Coronary artery (tissue), 2 donors: ENCODE measurements at regions not wholly inside any gene's neighbourhood (a gene's known extent, or its start where the extent isn't known, plus 50 kb on each side); places are given as distances from the start of the nearest gene placed in this dataset.

ENCODE experiments used
- DNase-seq: peaks from one replicate; pipeline ENCODE4 v3.0.0-alpha.2; 2017; ENCODE audit warnings: low spot score
- H3K27ac ChIP-seq, 2 donors: fragments of 200-600 bp; sonication (generic); one replicate each; pipeline ENCODE4 v1.5.1; 2016 to 2019
- H3K4me3 ChIP-seq: fragments of 200-600 bp; sonication (generic); 2 replicates; pipeline ENCODE4 v1.5.1; 2016; ENCODE audit warnings: mild to moderate bottlenecking, moderate library complexity
- TF ChIP-seq, protein P1 (sequence below): fragments of 200-600 bp; sonication (generic); IDR thresholded peaks from one replicate; pipeline ENCODE4 v1.5.1; 2019; ENCODE audit warnings: antibody characterized with exemption

DNA sequence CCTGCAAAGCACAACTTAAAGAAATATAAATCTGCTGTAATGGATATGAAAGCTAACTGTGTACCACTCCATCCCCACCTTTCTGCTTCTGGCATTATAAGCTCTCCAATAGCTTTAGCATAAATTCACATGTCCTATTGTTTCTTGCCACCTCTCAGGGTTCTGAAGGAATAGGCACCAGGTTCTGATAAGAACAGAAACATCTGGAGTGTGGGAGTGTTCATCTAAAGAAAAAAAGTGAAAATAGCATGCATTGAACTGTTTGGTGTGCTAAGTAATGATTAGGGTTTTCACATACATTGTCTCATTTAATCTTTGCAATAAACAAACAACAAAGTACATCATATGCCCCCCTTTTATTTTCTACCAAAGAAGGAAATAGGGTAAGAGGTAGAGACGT, 72.3 kb downstream of the FAM76B start:
- no peak for DNase-seq
- Histone ChIP-seq H3K4me3 (no peak overlapping the region), H3K27ac (no peak overlapping the region)
- TF ChIP-seq, protein P1, sequence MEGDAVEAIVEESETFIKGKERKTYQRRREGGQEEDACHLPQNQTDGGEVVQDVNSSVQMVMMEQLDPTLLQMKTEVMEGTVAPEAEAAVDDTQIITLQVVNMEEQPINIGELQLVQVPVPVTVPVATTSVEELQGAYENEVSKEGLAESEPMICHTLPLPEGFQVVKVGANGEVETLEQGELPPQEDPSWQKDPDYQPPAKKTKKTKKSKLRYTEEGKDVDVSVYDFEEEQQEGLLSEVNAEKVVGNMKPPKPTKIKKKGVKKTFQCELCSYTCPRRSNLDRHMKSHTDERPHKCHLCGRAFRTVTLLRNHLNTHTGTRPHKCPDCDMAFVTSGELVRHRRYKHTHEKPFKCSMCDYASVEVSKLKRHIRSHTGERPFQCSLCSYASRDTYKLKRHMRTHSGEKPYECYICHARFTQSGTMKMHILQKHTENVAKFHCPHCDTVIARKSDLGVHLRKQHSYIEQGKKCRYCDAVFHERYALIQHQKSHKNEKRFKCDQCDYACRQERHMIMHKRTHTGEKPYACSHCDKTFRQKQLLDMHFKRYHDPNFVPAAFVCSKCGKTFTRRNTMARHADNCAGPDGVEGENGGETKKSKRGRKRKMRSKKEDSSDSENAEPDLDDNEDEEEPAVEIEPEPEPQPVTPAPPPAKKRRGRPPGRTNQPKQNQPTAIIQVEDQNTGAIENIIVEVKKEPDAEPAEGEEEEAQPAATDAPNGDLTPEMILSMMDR: no peak

DNA sequence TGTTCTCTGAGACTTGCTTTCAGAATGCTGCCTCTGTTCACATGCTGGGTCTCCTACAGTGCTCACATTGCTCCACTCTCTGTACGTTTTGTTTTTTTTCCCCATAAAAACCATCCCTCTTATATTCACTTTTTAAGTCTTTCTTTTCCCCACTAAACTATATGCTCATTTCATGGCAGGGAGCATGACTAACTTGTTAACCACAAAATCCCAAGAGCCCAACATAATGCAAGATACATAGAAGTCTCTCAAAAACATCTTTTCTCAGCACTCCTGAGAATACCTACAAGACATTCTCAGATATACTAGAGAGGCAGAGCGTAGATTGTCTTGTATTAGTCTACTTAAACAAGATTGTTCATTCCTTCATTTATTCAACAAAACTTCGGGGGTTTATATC, 73.3 kb downstream of the FAM76B start:
- Histone ChIP-seq H3K4me3 (no peak overlapping the region), H3K27ac (no peak overlapping the region)
- TF ChIP-seq, protein P1: no peak
- no peak for DNase-seq

DNA sequence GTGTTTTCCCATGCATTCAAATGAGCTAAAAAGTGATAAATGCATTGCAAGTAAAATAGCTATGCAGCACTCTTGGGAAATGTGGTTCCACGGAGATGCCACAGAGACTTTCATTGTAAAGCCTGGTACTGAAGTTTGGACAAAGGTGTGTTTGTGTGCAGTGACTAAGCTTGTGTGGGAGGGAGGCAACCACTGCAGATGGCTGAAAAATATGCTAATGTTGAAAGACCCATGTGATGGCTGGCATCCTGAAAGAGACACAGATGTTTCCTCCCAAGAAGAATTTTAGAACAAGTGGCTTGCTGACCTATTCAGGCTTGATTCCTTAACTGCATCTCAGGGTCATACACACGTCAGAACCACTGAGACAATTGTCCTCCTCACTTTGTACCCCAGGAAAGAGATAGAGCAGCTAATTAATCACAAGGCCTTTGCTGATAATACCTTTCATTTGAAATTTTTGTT, 73.8 kb downstream of the FAM76B start:
- Histone ChIP-seq H3K4me3 (no peak overlapping the region), H3K27ac (no peak overlapping the region)
- no peak for DNase-seq
- TF ChIP-seq, protein P1: no peak

DNA sequence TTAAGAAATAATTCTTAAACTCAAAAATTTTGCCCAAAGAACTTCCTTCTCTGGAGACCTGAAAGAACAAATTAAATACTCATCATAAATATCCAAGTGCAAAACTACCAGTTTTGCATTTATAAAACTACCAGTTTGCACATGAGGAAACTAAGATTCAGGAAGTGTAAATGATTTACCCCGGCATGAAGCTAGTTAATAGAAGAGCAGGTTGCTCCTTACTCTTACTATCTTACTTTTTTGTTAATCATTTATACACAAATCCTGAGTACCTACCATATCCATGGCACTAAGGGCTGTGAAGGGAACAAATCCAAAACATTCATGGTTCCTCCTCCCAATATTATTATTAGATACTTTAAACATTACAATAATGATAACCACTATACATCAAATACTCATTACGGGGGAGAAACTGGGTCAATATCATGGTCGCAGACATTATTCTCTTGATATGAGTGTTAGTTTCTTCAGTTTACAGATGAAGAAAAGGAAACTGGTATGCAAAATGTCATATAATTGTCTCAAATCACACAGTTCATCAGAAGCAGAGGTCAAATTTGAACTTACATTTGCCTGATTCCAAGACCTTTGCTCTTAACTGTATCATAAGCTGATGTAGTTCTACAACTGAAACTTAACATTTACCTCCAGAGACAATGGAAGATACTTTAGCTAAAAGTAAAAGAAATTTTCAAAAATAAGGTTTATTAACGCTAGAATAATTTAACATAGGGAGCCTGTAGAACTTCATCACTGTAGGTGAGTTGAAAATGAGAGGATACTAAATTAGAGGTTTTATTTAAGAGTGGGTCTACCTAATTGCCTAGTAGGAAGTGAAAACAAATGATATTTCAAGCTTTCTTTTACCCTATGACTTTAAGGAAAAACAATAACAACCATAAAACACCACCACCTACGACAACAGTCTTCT, 74.5 kb downstream of the FAM76B start:
- Histone ChIP-seq H3K27ac (no peak overlapping the region), H3K4me3 (no peak overlapping the region)
- TF ChIP-seq, protein P1: no peak
- DNase-seq: no peak

DNA sequence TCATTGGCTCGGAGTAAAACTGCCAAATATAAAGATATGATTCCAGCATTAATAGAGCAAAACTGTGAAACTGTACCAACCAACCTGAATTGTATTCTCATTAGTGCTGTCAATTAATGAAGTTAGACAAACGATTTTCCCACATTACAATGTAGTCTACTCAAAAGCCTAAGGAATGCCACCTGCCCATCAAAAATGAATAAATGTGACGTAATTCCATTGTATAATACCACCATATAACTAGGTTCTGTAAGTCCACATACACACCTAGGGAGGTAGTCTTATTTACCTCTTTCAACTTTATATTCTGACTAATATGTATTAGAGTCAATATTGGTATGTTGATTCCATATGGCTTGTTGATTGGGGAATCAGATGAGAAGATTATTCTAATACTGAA, 76.2 kb downstream of the FAM76B start:
- Histone ChIP-seq H3K27ac (no peak overlapping the region), H3K4me3 (no peak overlapping the region)
- no peak for DNase-seq
- TF ChIP-seq, protein P1: no peak

DNA sequence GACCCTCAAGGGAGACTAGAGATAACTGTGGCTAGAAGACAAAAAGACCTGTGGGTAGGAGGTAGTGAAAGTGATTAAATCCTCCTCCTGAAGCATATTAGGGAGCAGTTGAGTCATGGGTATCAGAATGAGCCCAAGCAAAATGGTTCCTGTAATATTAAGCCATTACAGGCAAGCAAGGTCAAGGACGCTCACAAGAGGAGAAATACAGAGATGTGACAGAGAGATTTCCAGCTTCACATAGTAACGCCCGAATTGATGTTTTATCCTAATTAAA, 77.7 kb downstream of the FAM76B start:
- no peak overlapping the region for H3K4me3 ChIP-seq
- no peak for DNase-seq
- H3K27ac ChIP-seq: no peak overlapping the region
- TF ChIP-seq, protein P1: no peak
